GM19035 (cell line): ENCODE measurements at regions not wholly inside any gene's neighbourhood (a gene's known extent, or its start where the extent isn't known, plus 50 kb on each side); places are given as distances from the start of the nearest gene placed in this dataset.

Experiments
- ATAC-seq: cut with Tn5 transposase; IDR thresholded peaks from one replicate; pipeline ENCODE4 v1.9.1; 2021; ENCODE audit not compliant: unreplicated experiment

GRCh38 chr12:23431006-23431405, 518.5 kb downstream of the SOX5 start:
- no peak for ATAC-seq

DNA sequence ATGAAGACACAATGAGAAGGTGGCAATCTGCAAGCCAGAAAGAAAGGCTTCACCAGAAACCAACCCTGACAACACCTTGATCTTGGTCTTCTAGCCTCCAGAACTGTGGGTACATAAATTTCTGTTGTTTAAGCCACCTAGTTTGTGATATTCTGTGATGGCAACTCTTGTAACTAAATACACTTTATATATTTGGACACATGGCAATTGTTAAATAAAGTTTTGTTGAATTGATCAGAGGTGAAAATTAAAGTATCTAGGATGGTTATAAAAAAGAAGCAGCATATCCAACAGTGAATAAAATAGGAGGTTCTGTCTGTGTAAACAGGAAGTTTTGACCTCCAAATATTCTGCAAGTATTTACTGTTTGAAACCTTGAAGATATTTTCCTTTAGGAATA, 516.3 kb downstream of the SOX5 start:
- ATAC-seq, result no peak

- ATAC-seq, result no peak
Observed at GRCh38 chr12:23434154-23434553, 515.3 kb downstream of the SOX5 start.

GRCh38 chr12:23446746-23447145, 502.7 kb downstream of the SOX5 start:
- no peak for ATAC-seq

- no peak for ATAC-seq
Observed at GRCh38 chr12:23450810-23451209, 498.7 kb downstream of the SOX5 start.

DNA sequence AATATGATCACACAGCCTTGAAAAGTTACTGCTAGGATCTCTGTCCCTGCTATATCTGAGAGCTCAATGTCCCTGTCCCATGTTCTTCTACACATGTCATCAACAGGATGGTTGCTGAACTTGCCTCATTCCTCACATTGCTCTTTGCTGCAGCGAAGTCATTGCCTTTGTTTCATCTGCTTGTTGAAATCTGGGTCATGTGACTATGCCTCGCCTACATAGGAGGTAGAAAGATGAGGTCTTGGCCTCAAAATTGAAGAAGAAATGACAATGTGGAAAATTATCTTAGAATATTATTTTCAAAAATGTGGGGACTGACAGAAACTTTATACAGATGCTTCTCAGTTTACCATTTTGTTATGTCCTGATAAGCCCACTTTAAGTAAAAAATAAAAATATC, 494.2 kb downstream of the SOX5 start:
- ATAC-seq, result no peak

- no peak for ATAC-seq
Observed at GRCh38 chr12:23458640-23459039, 490.8 kb downstream of the SOX5 start.

DNA sequence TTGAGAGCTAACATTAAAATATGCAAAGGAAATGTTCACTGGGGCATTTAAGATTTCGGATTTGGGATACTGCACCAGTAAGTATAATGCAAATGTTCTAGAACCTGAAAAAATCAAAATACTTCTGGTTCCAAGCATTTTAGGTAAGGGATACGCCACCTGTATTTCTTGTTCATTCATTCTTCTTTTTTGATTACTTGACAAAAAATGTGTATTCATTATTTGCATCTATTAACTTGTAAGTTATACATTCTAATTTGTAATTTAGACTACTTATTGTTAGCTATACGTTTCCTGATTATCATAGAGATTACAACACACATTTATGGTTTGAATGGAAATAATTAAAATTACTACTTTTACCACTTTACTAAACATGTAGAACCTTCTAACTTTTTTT, 486.9 kb downstream of the SOX5 start:
- no peak for ATAC-seq

GRCh38 chr12:23463172-23463571, 486.3 kb downstream of the SOX5 start:
- no peak for ATAC-seq

DNA sequence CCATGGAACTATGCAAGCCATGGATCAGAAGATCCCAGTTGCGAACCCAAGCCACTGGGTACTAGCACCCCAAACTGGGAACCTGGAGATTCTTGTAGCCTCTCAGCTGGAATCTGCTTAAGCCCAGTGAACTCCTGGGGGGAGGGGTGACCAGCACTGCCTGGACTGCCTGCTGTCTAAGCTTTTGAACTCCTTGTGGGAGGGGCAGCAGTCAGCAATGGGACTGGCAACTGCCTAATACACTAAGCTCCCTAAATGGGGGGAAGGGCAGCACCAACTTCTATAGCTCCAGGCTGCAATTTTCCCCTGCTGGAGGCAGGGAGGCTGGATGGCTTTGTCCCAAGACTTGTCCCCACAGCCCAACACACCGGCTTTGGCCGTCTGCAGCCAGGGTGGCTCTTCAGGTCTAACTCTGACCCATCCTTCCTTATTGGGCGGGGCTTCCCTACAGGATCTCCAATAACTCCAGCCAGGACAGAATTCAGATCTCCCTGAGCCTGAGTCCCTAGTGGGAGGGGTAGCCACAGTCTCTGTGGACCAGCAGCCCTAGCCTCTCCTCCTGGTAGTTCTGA, 485.1 kb downstream of the SOX5 start:
- ATAC-seq, result no peak

GRCh38 chr12:23472329-23472971, 477.0 kb downstream of the SOX5 start:
- no peak for ATAC-seq

DNA sequence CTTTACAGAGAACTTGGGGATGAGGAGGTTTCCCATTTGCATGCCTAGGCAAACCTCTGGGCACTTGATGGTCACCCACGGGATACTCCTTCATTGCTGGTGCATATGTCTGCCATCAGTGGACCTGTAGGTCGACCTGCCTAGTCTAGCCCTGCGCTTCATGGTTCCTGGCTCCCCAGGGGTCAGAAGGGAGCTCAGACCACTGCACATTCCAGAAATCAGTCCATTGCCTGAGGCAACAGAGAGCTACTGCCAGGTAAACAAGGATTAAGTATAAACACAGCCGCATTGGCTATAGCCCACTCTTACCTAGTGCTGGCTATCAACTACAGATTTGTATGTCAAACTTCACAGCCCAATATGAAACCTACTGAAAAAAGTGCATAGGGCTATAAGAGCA, 476.4 kb downstream of the SOX5 start:
- no peak for ATAC-seq

DNA sequence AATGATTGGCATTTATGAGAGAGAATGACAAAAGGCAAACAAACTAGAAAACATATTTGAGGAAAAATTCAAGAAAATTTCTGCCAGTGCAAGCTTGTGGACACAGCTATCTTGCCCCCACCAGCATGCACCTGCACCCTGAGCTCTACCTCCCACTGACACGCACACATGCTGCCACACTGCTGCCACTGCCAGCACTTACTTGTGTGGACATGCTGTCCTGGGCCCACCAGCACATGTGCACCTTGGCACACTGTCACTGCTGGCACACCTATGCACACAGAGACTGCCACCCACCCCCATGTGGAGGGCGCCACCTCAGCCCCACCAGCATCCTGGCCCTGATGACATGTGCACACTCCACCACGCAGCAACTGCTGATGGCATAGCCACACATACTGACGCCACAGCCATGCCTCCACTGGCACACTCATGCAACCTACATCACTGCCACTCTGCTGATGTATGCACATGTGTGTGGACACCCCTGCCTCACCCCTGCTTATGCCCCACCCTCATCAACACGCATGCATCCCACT, 475.0 kb downstream of the SOX5 start:
- no peak for ATAC-seq
